GM18951 (cell line): ENCODE measurements at regions not wholly inside any gene's neighbourhood (a gene's known extent, or its start where the extent isn't known, plus 50 kb on each side); places are given as distances from the start of the nearest gene placed in this dataset.
"Not testable (repeated sequence)": the region's sequence is repeated elsewhere in the genome, so short reads cannot be mapped to it uniquely, and the experiment has no call there.

ENCODE experiments used
- in situ Hi-C: fragments of 300-500 bp; cut with MboI; formaldehyde crosslinking; loops from one replicate; pipeline ENCODE4 v1.12.0; 2022; ENCODE audit warnings: low sequenced_read_pairs, mixed read lengths, inconsistent platforms; ENCODE audit not compliant: unreplicated experiment

- in situ Hi-C loops = not testable (repeated sequence)
These were observed 220.2 kb downstream of the ADRA2C start for GRCh38 chr4:3986412-3986811.

- in situ Hi-C loops = not testable (repeated sequence)
These were observed 229.3 kb downstream of the OTOP1 start for GRCh38 chr4:3997386-3997785.

- in situ Hi-C loops = not testable (repeated sequence)
These were observed 222.7 kb downstream of the OTOP1 start for GRCh38 chr4:4004036-4004435.

GRCh38 chr4:4004702-4005101 lies 222.0 kb downstream of the OTOP1 start:
- in situ Hi-C loops = not testable (repeated sequence)

- in situ Hi-C loops = not testable (repeated sequence)
These were observed 220.4 kb downstream of the OTOP1 start for GRCh38 chr4:4006356-4006755.

- in situ Hi-C loops = not testable (repeated sequence)
These were observed 207.7 kb downstream of the OTOP1 start for GRCh38 chr4:4019071-4019470.

GRCh38 chr4:4021161-4021560 lies 205.6 kb downstream of the OTOP1 start:
- in situ Hi-C loops = not testable (repeated sequence)

- in situ Hi-C loops = not testable (repeated sequence)
These were observed 200.0 kb downstream of the OTOP1 start for GRCh38 chr4:4026708-4027107.

- in situ Hi-C loops = not testable (repeated sequence)
These were observed 198.0 kb downstream of the OTOP1 start for GRCh38 chr4:4028752-4029151.

- in situ Hi-C loops = not testable (repeated sequence)
These were observed 196.2 kb downstream of the OTOP1 start for GRCh38 chr4:4030509-4030908.

GRCh38 chr4:4031446-4032135 lies 195.1 kb downstream of the OTOP1 start:
- in situ Hi-C loops = not testable (repeated sequence)

- in situ Hi-C loops = not testable (repeated sequence)
These were observed 194.4 kb downstream of the OTOP1 start for GRCh38 chr4:4032364-4032763.

- in situ Hi-C loops = not testable (repeated sequence)
These were observed 193.7 kb downstream of the OTOP1 start for GRCh38 chr4:4032801-4033605.

- in situ Hi-C loops = not testable (repeated sequence)
These were observed 189.2 kb downstream of the OTOP1 start for GRCh38 chr4:4037399-4038138.

- in situ Hi-C loops = not testable (repeated sequence)
These were observed 180.9 kb downstream of the OTOP1 start for GRCh38 chr4:4045823-4046222.

- in situ Hi-C loops = not testable (repeated sequence)
These were observed 180.0 kb downstream of the OTOP1 start for GRCh38 chr4:4046686-4047085.

- in situ Hi-C loops = not testable (repeated sequence)
These were observed 179.5 kb downstream of the OTOP1 start for GRCh38 chr4:4047202-4047601.

- in situ Hi-C loops = not testable (repeated sequence)
These were observed 178.5 kb downstream of the OTOP1 start for GRCh38 chr4:4048227-4048626.

- in situ Hi-C loops = not testable (repeated sequence)
These were observed 175.9 kb downstream of the OTOP1 start for GRCh38 chr4:4050781-4051180.

- in situ Hi-C loops = not testable (repeated sequence)
These were observed 173.8 kb downstream of the OTOP1 start for GRCh38 chr4:4052933-4053332.
